DOHH2 (cell line): ENCODE measurements at regions not wholly inside any gene's neighbourhood (a gene's known extent, or its start where the extent isn't known, plus 50 kb on each side); places are given as distances from the start of the nearest gene placed in this dataset.

Source experiments
- H3F3A ChIP-seq: fragments of 200-600 bp; sonication (generic), shearing (Covaris generic); 2 replicates; pipeline ENCODE4 v1.6.0; 2016; ENCODE audit warnings: antibody characterized with exemption, mild to moderate bottlenecking; ENCODE audit not compliant: control insufficient read depth, insufficient read depth
- H3K27ac ChIP-seq: fragments of 200-600 bp; sonication (generic); 2 replicates; pipeline ENCODE4 v1.5.1; 2014; ENCODE audit warnings: low read depth, mild to moderate bottlenecking, low read length, moderate library complexity
- H3K27me3 ChIP-seq: fragments of 200-600 bp; sonication (generic); 2 replicates; pipeline ENCODE4 v1.6.1; 2014; ENCODE audit warnings: mild to moderate bottlenecking, low read length, mixed read lengths; ENCODE audit not compliant: control insufficient read depth
- H3K36me3 ChIP-seq: fragments of 200-600 bp; sonication (generic); 2 replicates; pipeline ENCODE4 v1.6.1; 2014; ENCODE audit warnings: mild to moderate bottlenecking, low read length, moderate library complexity, mixed read lengths; ENCODE audit not compliant: control insufficient read depth
- H3K4me1 ChIP-seq: fragments of 200-600 bp; sonication (generic); 2 replicates; pipeline ENCODE4 v1.6.1; 2014; ENCODE audit warnings: mild to moderate bottlenecking, low read length, mixed read lengths; ENCODE audit not compliant: control insufficient read depth
- H3K4me2 ChIP-seq: fragments of 200-600 bp; sonication (generic); 2 replicates; pipeline ENCODE4 v1.6.0; 2014; ENCODE audit warnings: mild to moderate bottlenecking, low read length, moderate library complexity
- H3K4me3 ChIP-seq: fragments of 200-600 bp; sonication (generic); 2 replicates; pipeline ENCODE4 v1.5.1; 2014; ENCODE audit warnings: mild to moderate bottlenecking, low read length, mixed read lengths
- H3K79me2 ChIP-seq: fragments of 200-600 bp; sonication (generic); 2 replicates; pipeline ENCODE4 v1.6.1; 2014; ENCODE audit warnings: mild to moderate bottlenecking, low read length, mixed read lengths; ENCODE audit not compliant: control insufficient read depth
- H3K9me2 ChIP-seq: fragments of 200-600 bp; sonication (generic); replicated peaks from 2 replicates; pipeline ENCODE4 v1.6.1; 2014; ENCODE audit warnings: mild to moderate bottlenecking, low read length, mixed read lengths; ENCODE audit not compliant: control insufficient read depth
- H3K9me3 ChIP-seq: fragments of 200-600 bp; sonication (generic); 2 replicates; pipeline ENCODE4 v1.6.1; 2014; ENCODE audit warnings: antibody characterized with exemption, low read length, mixed read lengths; ENCODE audit not compliant: control insufficient read depth, insufficient read depth
- H4K20me1 ChIP-seq: fragments of 200-600 bp; sonication (generic); 2 replicates; pipeline ENCODE4 v1.6.0; 2014; ENCODE audit warnings: low read depth, mild to moderate bottlenecking, antibody characterized with exemption, low read length, moderate library complexity; ENCODE audit not compliant: control insufficient read depth, insufficient read depth
- EZH2phosphoT487 ChIP-seq: fragments of 200-600 bp; sonication (generic); IDR thresholded peaks from 2 replicates; pipeline ENCODE4 v1.6.1; 2017; ENCODE audit warnings: borderline replicate concordance, mild to moderate bottlenecking, antibody characterized with exemption, low read length, moderate library complexity, mixed read lengths
- TF ChIP-seq, protein P1 (sequence below): fragments of 200-600 bp; sonication (generic); IDR thresholded peaks from one replicate; pipeline ENCODE4 v1.5.1; 2014; ENCODE audit warnings: antibody characterized with exemption, mild to moderate bottlenecking, low read depth, low read length; ENCODE audit not compliant: poor library complexity, severe bottlenecking

DNA sequence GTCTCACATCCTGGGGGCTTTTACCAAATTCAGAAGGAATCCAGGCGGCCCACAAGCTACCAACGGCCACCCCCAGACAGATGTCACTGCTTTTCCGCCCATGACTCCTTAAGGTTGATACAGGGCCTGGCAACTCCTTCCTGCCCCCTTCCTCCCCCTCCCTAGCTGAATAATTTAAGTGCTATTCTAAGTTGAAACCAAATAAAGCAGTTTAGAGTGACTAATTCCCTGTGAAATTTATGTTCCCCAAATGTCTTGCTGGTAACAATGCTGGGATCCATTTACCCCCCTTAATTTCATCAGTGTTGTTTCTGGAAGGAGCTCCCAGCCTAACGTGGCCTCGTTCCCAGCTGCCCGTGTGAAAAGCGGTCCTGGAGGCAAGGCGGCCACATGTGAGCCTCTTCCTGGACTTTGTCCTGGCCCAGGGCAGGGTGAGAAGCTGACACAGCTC, 109.6 kb downstream of the TMEM130 start:
- Histone ChIP-seq H4K20me1 (no peaks in the 10 kb centered on the region; the same call in none of the 2 replicates), H3K79me2 (no peaks in the 10 kb centered on the region), H3K27ac (no peak overlapping the region), H3K9me2 (no peaks in the 10 kb centered on the region), H3K36me3 (no peaks in the 10 kb centered on the region), H3K27me3 (no peaks in the 10 kb centered on the region), H3K4me2 (no peak overlapping the region), H3F3A (0 out of 2 replicates have a peak, but pooled peaks cover 3% of the 10 kb centered on the region), H3K9me3 (peaks cover 12% of the 10 kb centered on the region; the same call in 1 of the 2 replicates), H3K4me3 (no peak overlapping the region), H3K4me1 (no peaks in the 10 kb centered on the region)
- TF ChIP-seq, protein P1, sequence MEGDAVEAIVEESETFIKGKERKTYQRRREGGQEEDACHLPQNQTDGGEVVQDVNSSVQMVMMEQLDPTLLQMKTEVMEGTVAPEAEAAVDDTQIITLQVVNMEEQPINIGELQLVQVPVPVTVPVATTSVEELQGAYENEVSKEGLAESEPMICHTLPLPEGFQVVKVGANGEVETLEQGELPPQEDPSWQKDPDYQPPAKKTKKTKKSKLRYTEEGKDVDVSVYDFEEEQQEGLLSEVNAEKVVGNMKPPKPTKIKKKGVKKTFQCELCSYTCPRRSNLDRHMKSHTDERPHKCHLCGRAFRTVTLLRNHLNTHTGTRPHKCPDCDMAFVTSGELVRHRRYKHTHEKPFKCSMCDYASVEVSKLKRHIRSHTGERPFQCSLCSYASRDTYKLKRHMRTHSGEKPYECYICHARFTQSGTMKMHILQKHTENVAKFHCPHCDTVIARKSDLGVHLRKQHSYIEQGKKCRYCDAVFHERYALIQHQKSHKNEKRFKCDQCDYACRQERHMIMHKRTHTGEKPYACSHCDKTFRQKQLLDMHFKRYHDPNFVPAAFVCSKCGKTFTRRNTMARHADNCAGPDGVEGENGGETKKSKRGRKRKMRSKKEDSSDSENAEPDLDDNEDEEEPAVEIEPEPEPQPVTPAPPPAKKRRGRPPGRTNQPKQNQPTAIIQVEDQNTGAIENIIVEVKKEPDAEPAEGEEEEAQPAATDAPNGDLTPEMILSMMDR, result no peak
- TF ChIP-seq EZH2phosphoT487, result no peak

DNA sequence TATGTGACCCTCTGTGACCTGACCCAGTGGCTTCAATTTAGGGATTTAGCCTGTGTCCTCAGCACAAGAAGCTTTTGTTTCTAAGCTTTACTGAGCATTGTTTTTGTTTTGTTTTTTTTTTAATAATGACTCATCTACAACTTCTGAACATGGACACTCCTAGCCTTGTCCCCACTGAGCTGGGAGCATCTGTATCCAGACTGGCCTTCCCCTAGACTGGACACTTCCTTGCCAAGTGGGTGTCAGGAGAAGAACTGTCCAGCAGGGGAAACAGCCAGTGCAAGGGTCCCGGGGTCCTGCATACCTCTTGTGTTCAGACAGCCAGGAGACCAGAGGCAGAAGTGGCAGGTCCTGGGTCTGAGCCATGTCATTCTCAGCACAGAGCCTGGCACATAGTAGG, 108.6 kb downstream of the TMEM130 start:
- Histone ChIP-seq H3K27ac (no peak overlapping the region), H3K79me2 (no peaks in the 10 kb centered on the region), H3K27me3 (no peaks in the 10 kb centered on the region), H4K20me1 (no peaks in the 10 kb centered on the region; the same call in 1 of the 2 replicates), H3K4me1 (no peaks in the 10 kb centered on the region), H3K9me2 (no peaks in the 10 kb centered on the region), H3F3A (0 out of 2 replicates have a peak, but pooled peaks cover 3% of the 10 kb centered on the region), H3K9me3 (peaks cover 12% of the 10 kb centered on the region; the same call in 1 of the 2 replicates), H3K4me3 (no peak overlapping the region), H3K36me3 (no peaks in the 10 kb centered on the region), H3K4me2 (no peak overlapping the region)
- TF ChIP-seq, protein P1, result no peak
- TF ChIP-seq EZH2phosphoT487, result no peak

- Histone ChIP-seq H3K4me2 (no peak overlapping the region), H3K4me3 (no peak overlapping the region), H3K9me2 (no peaks in the 10 kb centered on the region), H3K36me3 (no peaks in the 10 kb centered on the region), H3F3A (0 out of 2 replicates have a peak, but pooled peaks cover 3% of the 10 kb centered on the region), H3K27ac (no peak overlapping the region), H3K27me3 (no peaks in the 10 kb centered on the region), H3K4me1 (no peaks in the 10 kb centered on the region), H3K79me2 (no peaks in the 10 kb centered on the region), H4K20me1 (no peaks in the 10 kb centered on the region; the same call in 1 of the 2 replicates), H3K9me3 (peaks cover 12% of the 10 kb centered on the region; the same call in 1 of the 2 replicates)
- TF ChIP-seq, protein P1, result no peak
- TF ChIP-seq EZH2phosphoT487, result no peak
These were observed 107.2 kb downstream of the TMEM130 start for GRCh38 chr7:98762620-98763019.
